ENCODE measurements at regions not wholly inside any gene's neighbourhood (a gene's known extent, or its start where the extent isn't known, plus 50 kb on each side); places are given as distances from the start of the nearest gene placed in this dataset.

DNA sequence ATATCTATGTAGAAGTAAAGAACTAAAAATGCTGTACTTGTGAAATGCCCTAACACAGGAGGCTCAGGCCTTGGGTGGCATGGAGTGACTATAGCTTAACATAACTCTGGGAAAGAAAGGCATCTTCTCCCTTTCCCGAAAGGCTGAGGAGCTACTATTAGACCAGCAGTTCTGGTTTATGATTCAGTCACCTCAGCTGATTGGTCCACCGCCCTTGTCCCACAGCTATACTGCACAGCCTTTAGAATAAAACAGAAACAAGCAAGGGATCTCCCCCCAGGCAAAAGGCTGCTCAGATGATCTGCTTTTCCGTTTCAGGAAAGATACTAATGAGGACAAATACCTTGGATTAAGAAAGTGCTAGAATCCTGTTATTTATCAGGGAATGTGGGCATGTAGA, 171.3 kb downstream of the SNCA start:
- Histone ChIP-seq H3K27me3 (ENCODE audit: low read depth) (no peaks in the 10 kb centered on the region), H3K4me3 (no peak overlapping the region), H3K9me3 (replicated peaks) (peaks cover 4% of the 10 kb centered on the region), H3K27ac (replicated peaks) (no peak overlapping the region), H3K4me1 (peaks cover 4% of the 10 kb centered on the region), H3K36me3 (no peaks in the 10 kb centered on the region)
- intact Hi-C loops (cut with micrococcal nuclease) = no loop called here
- TF ChIP-seq, protein P1, sequence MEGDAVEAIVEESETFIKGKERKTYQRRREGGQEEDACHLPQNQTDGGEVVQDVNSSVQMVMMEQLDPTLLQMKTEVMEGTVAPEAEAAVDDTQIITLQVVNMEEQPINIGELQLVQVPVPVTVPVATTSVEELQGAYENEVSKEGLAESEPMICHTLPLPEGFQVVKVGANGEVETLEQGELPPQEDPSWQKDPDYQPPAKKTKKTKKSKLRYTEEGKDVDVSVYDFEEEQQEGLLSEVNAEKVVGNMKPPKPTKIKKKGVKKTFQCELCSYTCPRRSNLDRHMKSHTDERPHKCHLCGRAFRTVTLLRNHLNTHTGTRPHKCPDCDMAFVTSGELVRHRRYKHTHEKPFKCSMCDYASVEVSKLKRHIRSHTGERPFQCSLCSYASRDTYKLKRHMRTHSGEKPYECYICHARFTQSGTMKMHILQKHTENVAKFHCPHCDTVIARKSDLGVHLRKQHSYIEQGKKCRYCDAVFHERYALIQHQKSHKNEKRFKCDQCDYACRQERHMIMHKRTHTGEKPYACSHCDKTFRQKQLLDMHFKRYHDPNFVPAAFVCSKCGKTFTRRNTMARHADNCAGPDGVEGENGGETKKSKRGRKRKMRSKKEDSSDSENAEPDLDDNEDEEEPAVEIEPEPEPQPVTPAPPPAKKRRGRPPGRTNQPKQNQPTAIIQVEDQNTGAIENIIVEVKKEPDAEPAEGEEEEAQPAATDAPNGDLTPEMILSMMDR (IDR thresholded peaks at IDR 0.05; ENCODE audit: borderline replicate concordance) = no peak
- DNase-seq = no peak

DNA sequence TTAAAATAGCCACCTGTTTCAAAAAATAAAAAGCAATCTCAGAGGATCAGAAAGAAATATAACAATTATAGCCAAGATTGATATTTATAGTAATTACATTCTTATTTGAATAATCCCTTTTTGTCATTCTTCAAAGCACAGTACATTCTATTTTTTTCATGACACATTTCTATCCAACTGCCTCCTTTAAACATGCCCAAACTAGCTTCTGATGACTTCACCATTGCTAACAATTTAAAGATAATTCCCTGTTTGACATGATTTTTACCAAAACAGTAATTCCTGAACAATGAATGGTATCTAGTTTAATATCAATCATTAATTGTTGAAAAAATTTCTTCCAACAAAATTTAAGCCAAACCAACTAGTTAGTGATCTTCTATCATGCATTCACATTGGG, 172.4 kb downstream of the SNCA start:
- TF ChIP-seq, protein P1 (IDR thresholded peaks at IDR 0.05; ENCODE audit: borderline replicate concordance) = no peak
- no peak overlapping the region for H3K27ac ChIP-seq (replicated peaks)

DNA sequence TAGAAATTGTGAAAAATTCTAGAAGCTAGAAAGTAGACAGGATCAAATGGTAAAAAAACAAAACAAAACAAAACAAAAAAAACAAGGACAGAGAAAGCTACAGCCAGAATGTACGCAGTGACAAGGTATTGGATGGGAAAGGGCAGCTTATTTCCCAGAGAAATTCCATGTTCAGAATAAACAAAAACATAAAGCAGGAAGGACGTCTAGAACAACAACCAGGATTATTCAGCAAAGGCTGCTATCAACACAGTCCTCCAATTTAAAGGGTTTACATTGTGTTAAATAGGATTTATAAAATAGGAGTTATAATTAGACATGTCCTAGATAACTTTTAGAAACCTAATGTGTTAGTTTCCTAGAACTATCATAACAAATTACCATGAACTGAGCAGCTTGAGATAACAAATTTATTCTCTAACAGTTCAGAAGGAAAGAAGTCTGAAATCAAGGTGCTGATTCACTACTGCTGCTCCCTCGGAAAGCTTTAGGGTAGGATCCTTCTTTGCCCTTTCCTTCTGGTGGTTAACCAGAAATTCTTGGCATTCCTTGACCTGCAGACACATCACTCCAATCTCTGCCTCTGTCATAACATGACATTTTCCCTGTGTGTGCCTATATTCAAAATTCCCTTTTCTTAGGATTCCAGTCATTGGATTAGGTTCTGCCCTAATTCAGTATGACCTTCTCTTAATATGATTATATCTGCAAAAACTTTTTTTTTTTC, 175.6 kb downstream of the SNCA start:
- Histone ChIP-seq H3K27me3 (ENCODE audit: low read depth) (no peaks in the 10 kb centered on the region), H3K4me3 (no peak overlapping the region), H3K9me3 (replicated peaks) (no peaks in the 10 kb centered on the region), H3K27ac (replicated peaks) (no peak overlapping the region), H3K4me1 (peaks cover 4% of the 10 kb centered on the region), H3K36me3 (no peaks in the 10 kb centered on the region)
- TF ChIP-seq, protein P1 (IDR thresholded peaks at IDR 0.05; ENCODE audit: borderline replicate concordance) = no peak
- no peak for DNase-seq
- intact Hi-C loops (cut with micrococcal nuclease) = no loop called here

More for the DNA sequence above, 172.4 kb downstream of the SNCA start:
- Histone ChIP-seq H3K4me3 (no peak overlapping the region), H3K27me3 (ENCODE audit: low read depth) (no peaks in the 10 kb centered on the region), H3K9me3 (replicated peaks) (peaks cover 4% of the 10 kb centered on the region), H3K36me3 (no peaks in the 10 kb centered on the region), H3K4me1 (peaks cover 4% of the 10 kb centered on the region)
- intact Hi-C loops (cut with micrococcal nuclease) = no loop called here
- no peak for DNase-seq

DNA sequence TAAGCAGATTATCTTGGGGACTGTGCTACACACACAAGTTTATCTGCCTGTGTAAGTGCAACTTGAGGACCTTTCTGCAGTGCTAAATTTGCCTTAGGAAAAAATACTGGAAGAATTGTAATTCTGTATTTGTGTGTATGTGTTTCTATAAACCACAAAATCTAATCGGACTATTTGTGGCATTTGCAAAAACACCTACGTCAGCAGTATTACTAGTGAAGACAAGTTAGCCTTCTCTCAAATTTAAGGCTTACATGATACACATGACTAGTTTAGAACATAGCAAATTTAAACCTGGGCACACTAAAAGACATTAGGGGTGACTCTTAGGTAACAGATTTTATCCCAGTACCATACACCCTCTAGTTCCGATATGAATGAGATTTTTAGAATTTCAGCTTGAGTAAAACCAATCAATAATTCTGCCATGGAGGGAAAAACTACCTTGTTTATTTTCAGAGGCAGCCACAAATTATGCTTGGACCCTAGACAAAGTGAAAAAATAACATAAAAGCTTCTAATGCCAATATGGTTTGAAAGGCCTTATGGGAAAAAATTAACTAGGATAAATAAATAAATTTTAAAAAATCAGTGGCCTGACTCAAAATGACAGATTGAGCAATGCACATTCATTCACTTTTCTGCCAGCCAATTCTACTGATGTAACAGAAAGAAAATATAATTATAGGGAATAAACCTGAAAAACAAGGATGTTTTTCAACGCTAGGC, 176.4 kb downstream of the SNCA start:
- H3K4me1 ChIP-seq = peaks cover 4% of the 10 kb centered on the region
- no peak overlapping the region for H3K4me3 ChIP-seq
- no peaks in the 10 kb centered on the region for H3K36me3 ChIP-seq
- TF ChIP-seq, protein P1 (IDR thresholded peaks at IDR 0.05; ENCODE audit: borderline replicate concordance) = no peak
- H3K9me3 ChIP-seq (replicated peaks) = no peaks in the 10 kb centered on the region
- no peak for DNase-seq
- intact Hi-C loops (cut with micrococcal nuclease) = no loop called here
- no peaks in the 10 kb centered on the region for H3K27me3 ChIP-seq (ENCODE audit: low read depth)
- H3K27ac ChIP-seq (replicated peaks) = no peak overlapping the region

DNA sequence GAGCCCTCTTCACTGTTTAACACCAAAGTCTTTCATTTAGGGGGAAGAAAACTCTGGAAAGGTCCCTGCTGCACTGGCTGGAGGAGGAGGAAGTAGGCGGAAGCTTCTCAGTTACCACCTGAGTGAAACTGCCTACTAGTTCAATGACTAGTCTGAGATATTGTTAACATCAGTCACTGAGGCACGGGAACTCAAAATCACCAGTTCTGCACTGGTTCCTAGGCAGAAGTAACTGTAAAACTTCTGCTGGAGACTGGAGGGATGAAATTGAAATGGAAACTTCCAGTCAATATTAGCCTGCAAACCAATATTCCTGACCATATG, 178.3 kb downstream of the SNCA start:
- Histone ChIP-seq H3K36me3 (no peaks in the 10 kb centered on the region), H3K9me3 (replicated peaks) (no peaks in the 10 kb centered on the region), H3K4me3 (no peak overlapping the region), H3K4me1 (peaks cover 4% of the 10 kb centered on the region), H3K27ac (replicated peaks) (no peak overlapping the region), H3K27me3 (ENCODE audit: low read depth) (no peaks in the 10 kb centered on the region)
- no peak for DNase-seq
- TF ChIP-seq, protein P1 (IDR thresholded peaks at IDR 0.05; ENCODE audit: borderline replicate concordance) = no peak
- intact Hi-C loops (cut with micrococcal nuclease) = no loop called here

Measured in left ventricle myocardium inferior (tissue), 1 donor.